Colonic mucosa (tissue), 4 donors: ENCODE measurements at regions not wholly inside any gene's neighbourhood (a gene's known extent, or its start where the extent isn't known, plus 50 kb on each side); places are given as distances from the start of the nearest gene placed in this dataset.

Experiments used
- DNase-seq: peaks from one replicate; pipeline ENCODE4 v3.0.0-alpha.2; 2020
- H3K27ac ChIP-seq: fragments of 200-600 bp; one replicate; pipeline ENCODE4 v1.8.0; 2021
- H3K27me3 ChIP-seq: fragments of 200-600 bp; one replicate; pipeline ENCODE4 v1.8.0; 2021
- H3K36me3 ChIP-seq: fragments of 200-600 bp; one replicate; pipeline ENCODE4 v1.8.0; 2021
- H3K4me1 ChIP-seq: fragments of 200-600 bp; one replicate; pipeline ENCODE4 v1.8.0; 2021; ENCODE audit warnings: mild to moderate bottlenecking
- H3K4me3 ChIP-seq: fragments of 200-600 bp; one replicate; pipeline ENCODE4 v1.8.0; 2021
- H3K9ac ChIP-seq, 2 donors: one replicate each; pipeline ENCODE4 v1.7.0; 2013; ENCODE audit warnings: control low read depth in 2 of 2, low read depth in 2 of 2, low read length in 2 of 2
- H3K9me3 ChIP-seq: fragments of 200-600 bp; one replicate; pipeline ENCODE4 v1.8.0; 2021
- CTCF ChIP-seq: fragments of 200-600 bp; IDR thresholded peaks from one replicate; pipeline ENCODE4 v1.8.0; 2022; ENCODE audit warnings: antibody characterized with exemption, mild to moderate bottlenecking
- intact Hi-C: fragments of 100-400 bp; cut with DNase I; formaldehyde crosslinking; loops from one replicate; pipeline ENCODE4 v1.14.1; 2022
- donor health status: healthy.
- donor health status: DM: no; HTN: no; CAD: no.
- donor health status: DM: no; HTN: no; CAD: no.

GRCh38 chr1:5340560-5341130 lies 651.6 kb downstream of the NPHP4 start:
- intact Hi-C loops, result no loop called here
- Histone ChIP-seq H3K27me3 (no peaks in the 10 kb centered on the region), H3K4me3 (no peak overlapping the region), H3K9ac (no peak overlapping the region), H3K9me3 (no peaks in the 10 kb centered on the region), H3K4me1 (no peaks in the 10 kb centered on the region), H3K36me3 (no peaks in the 10 kb centered on the region), H3K27ac (no peak overlapping the region)
- no peak for DNase-seq
- no peak for TF ChIP-seq CTCF

GRCh38 chr1:5338466-5338865 lies 653.8 kb downstream of the NPHP4 start:
- Histone ChIP-seq H3K4me3 (no peak overlapping the region), H3K36me3 (no peaks in the 10 kb centered on the region), H3K27me3 (no peaks in the 10 kb centered on the region), H3K9ac (no peak overlapping the region), H3K4me1 (no peaks in the 10 kb centered on the region), H3K27ac (no peak overlapping the region), H3K9me3 (no peaks in the 10 kb centered on the region)
- intact Hi-C loops, result no loop called here
- no peak for TF ChIP-seq CTCF
- no peak for DNase-seq

- no peak for TF ChIP-seq CTCF
These were observed 658.9 kb downstream of the NPHP4 start for GRCh38 chr1:5333291-5333690.

GRCh38 chr1:5331101-5331500 lies 661.1 kb downstream of the NPHP4 start:
- no peak for TF ChIP-seq CTCF
- H3K27me3 ChIP-seq, result no peaks in the 10 kb centered on the region
- no peaks in the 10 kb centered on the region for H3K4me1 ChIP-seq
- DNase-seq, result no peak
- H3K27ac ChIP-seq, result no peak overlapping the region
- no peak overlapping the region for H3K9ac ChIP-seq
- no peaks in the 10 kb centered on the region for H3K9me3 ChIP-seq
- no peaks in the 10 kb centered on the region for H3K36me3 ChIP-seq
- intact Hi-C loops, result no loop called here
- no peak overlapping the region for H3K4me3 ChIP-seq

More at GRCh38 chr1:5333291-5333690, 658.9 kb downstream of the NPHP4 start:
- no peaks in the 10 kb centered on the region for H3K9me3 ChIP-seq
- DNase-seq, result no peak
- no peak overlapping the region for H3K9ac ChIP-seq
- no peaks in the 10 kb centered on the region for H3K27me3 ChIP-seq
- H3K4me1 ChIP-seq, result no peaks in the 10 kb centered on the region
- intact Hi-C loops, result no loop called here
- no peak overlapping the region for H3K4me3 ChIP-seq
- H3K27ac ChIP-seq, result no peak overlapping the region
- no peaks in the 10 kb centered on the region for H3K36me3 ChIP-seq

- Histone ChIP-seq H3K4me1 (no peaks in the 10 kb centered on the region), H3K27ac (no peak overlapping the region), H3K9me3 (no peaks in the 10 kb centered on the region), H3K27me3 (no peaks in the 10 kb centered on the region), H3K9ac (no peak overlapping the region), H3K36me3 (no peaks in the 10 kb centered on the region), H3K4me3 (no peak overlapping the region)
- intact Hi-C loops, result no loop called here
- no peak for DNase-seq
- no peak for TF ChIP-seq CTCF
These were observed 663.0 kb downstream of the NPHP4 start for GRCh38 chr1:5329068-5329739.
